Vagina (tissue), 2 donors: ENCODE measurements at regions not wholly inside any gene's neighbourhood (a gene's known extent, or its start where the extent isn't known, plus 50 kb on each side); places are given as distances from the start of the nearest gene placed in this dataset.

Experiments
- DNase-seq, 2 donors: peaks; one replicate each; pipeline ENCODE4 v3.0.0-alpha.2; 2017; ENCODE audit errors: extremely low spot score in 2 of 2
- H3K27ac ChIP-seq: fragments of 200-600 bp; sonication (generic); one replicate; pipeline ENCODE4 v1.5.1; 2019
- H3K27me3 ChIP-seq: fragments of 200-600 bp; sonication (generic); one replicate; pipeline ENCODE4 v1.5.1; 2019
- H3K36me3 ChIP-seq, 2 donors: fragments of 200-600 bp; sonication (generic); one replicate each; pipeline ENCODE4 v1.5.1; 2017 to 2019
- H3K4me1 ChIP-seq: fragments of 200-600 bp; sonication (generic); one replicate; pipeline ENCODE4 v1.5.1; 2019
- H3K4me3 ChIP-seq, 2 donors: fragments of 200-600 bp; sonication (generic); 1 replicate in 1 of 2; 2 replicates in 1 of 2; pipeline ENCODE4 v1.5.1; 2016 to 2019
- H3K9me3 ChIP-seq: fragments of 200-600 bp; sonication (generic); one replicate; pipeline ENCODE4 v1.5.1; 2019
- CTCF ChIP-seq, 3 experiments: fragments of 450-650 bp in 2 of 3; fragments of 200-600 bp in 1 of 3; sonication (generic) in 1 of 3; IDR thresholded peaks; one replicate each; pipeline ENCODE4 v1.5.1; 2017 to 2019; ENCODE audit warnings: antibody characterized with exemption in 3 of 3, mild to moderate bottlenecking in 2 of 3, moderate library complexity in 2 of 3
- POLR2A ChIP-seq, 2 donors: fragments of 450-650 bp; IDR thresholded peaks; one replicate each; pipeline ENCODE4 v1.6.1; 2017; ENCODE audit warnings: antibody characterized with exemption in 2 of 2, mild to moderate bottlenecking in 2 of 2, moderate library complexity in 2 of 2
- POLR2AphosphoS5 ChIP-seq, 2 donors: sonication (generic); formaldehyde crosslinking; IDR thresholded peaks; one replicate each; pipeline ENCODE4 v1.9.0; 2017; ENCODE audit warnings: antibody characterized with exemption in 2 of 2, mild to moderate bottlenecking in 2 of 2, low read depth in 1 of 2; ENCODE audit not compliant: insufficient read depth in 1 of 2
- intact Hi-C: fragments of 100-400 bp; cut with DNase I; formaldehyde crosslinking; loops from one replicate; pipeline ENCODE4 v1.15.1; 2023

GRCh38 chr5:159385536-159385935 is 55.2 kb upstream of the IL12B start:
- H3K9me3 ChIP-seq, result peaks cover 8% of the 10 kb centered on the region
- no peak overlapping the region for H3K27ac ChIP-seq
- intact Hi-C loops, result no loop called here
- no peaks in the 10 kb centered on the region for H3K36me3 ChIP-seq
- no peak for DNase-seq
- H3K4me3 ChIP-seq, result no peak overlapping the region
- TF ChIP-seq POLR2A (IDR thresholded peaks at IDR 0.05) (no peak), POLR2AphosphoS5 (IDR thresholded peaks at IDR 0.05; ENCODE audit: insufficient read depth in 1 of 2, low read depth in 1 of 2) (no peak), CTCF (IDR thresholded peaks at IDR 0.05) (no peak)
- no peaks in the 10 kb centered on the region for H3K4me1 ChIP-seq
- H3K27me3 ChIP-seq, result no peaks in the 10 kb centered on the region

- DNase-seq, result no peak
- H3K4me1 ChIP-seq, result no peaks in the 10 kb centered on the region
- intact Hi-C loops, result no loop called here
- H3K36me3 ChIP-seq, result no peaks in the 10 kb centered on the region
- no peaks in the 10 kb centered on the region for H3K27me3 ChIP-seq
- no peak overlapping the region for H3K4me3 ChIP-seq
- no peak overlapping the region for H3K27ac ChIP-seq
- no peak for TF ChIP-seq CTCF (IDR thresholded peaks at IDR 0.05)
- TF ChIP-seq POLR2AphosphoS5 (IDR thresholded peaks at IDR 0.05; ENCODE audit: insufficient read depth in 1 of 2, low read depth in 1 of 2), result no peak
- no peak for TF ChIP-seq POLR2A (IDR thresholded peaks at IDR 0.05)
- H3K9me3 ChIP-seq, result peaks cover 8% of the 10 kb centered on the region
These were observed 55.9 kb upstream of the IL12B start for GRCh38 chr5:159386028-159386711.

- Histone ChIP-seq H3K36me3 (no peaks in the 10 kb centered on the region), H3K4me1 (no peaks in the 10 kb centered on the region), H3K4me3 (no peak overlapping the region), H3K27me3 (no peaks in the 10 kb centered on the region), H3K9me3 (no peaks in the 10 kb centered on the region), H3K27ac (no peak overlapping the region)
- no peak for DNase-seq
- TF ChIP-seq POLR2AphosphoS5 (IDR thresholded peaks at IDR 0.05; ENCODE audit: insufficient read depth in 1 of 2, low read depth in 1 of 2) (no peak), POLR2A (IDR thresholded peaks at IDR 0.05) (no peak), CTCF (IDR thresholded peaks at IDR 0.05) (no peak)
- intact Hi-C loops, result no loop called here
These were observed 62.6 kb upstream of the IL12B start for GRCh38 chr5:159392871-159393270.

- intact Hi-C loops, result no loop called here
- H3K27ac ChIP-seq, result no peak overlapping the region
- H3K4me1 ChIP-seq, result no peaks in the 10 kb centered on the region
- no peaks in the 10 kb centered on the region for H3K36me3 ChIP-seq
- no peaks in the 10 kb centered on the region for H3K9me3 ChIP-seq
- no peak overlapping the region for H3K4me3 ChIP-seq
- DNase-seq, result no peak
- no peaks in the 10 kb centered on the region for H3K27me3 ChIP-seq
- no peak for TF ChIP-seq CTCF (IDR thresholded peaks at IDR 0.05)
- no peak for TF ChIP-seq POLR2AphosphoS5 (IDR thresholded peaks at IDR 0.05; ENCODE audit: insufficient read depth in 1 of 2, low read depth in 1 of 2)
- no peak for TF ChIP-seq POLR2A (IDR thresholded peaks at IDR 0.05)
These were observed 63.6 kb upstream of the IL12B start for GRCh38 chr5:159393854-159394274.

- H3K27ac ChIP-seq, result no peak overlapping the region
- H3K4me3 ChIP-seq, result no peak overlapping the region
- TF ChIP-seq POLR2A (IDR thresholded peaks at IDR 0.05), result no peak
- TF ChIP-seq CTCF (IDR thresholded peaks at IDR 0.05), result no peak
- TF ChIP-seq POLR2AphosphoS5 (IDR thresholded peaks at IDR 0.05; ENCODE audit: insufficient read depth in 1 of 2, low read depth in 1 of 2), result no peak
- no peaks in the 10 kb centered on the region for H3K9me3 ChIP-seq
- H3K4me1 ChIP-seq, result no peaks in the 10 kb centered on the region
- no peak for DNase-seq
- no peaks in the 10 kb centered on the region for H3K27me3 ChIP-seq
- no peaks in the 10 kb centered on the region for H3K36me3 ChIP-seq
- intact Hi-C loops, result no loop called here
These were observed 64.9 kb upstream of the IL12B start for GRCh38 chr5:159395202-159395601.
